GM21723 (cell line): ENCODE measurements at regions not wholly inside any gene's neighbourhood (a gene's known extent, or its start where the extent isn't known, plus 50 kb on each side); places are given as distances from the start of the nearest gene placed in this dataset.
A peak's percentile ranks its signal among the peaks of the same experiment; 100 is the strongest.
"Not testable (repeated sequence)": the region's sequence is repeated elsewhere in the genome, so short reads cannot be mapped to it uniquely, and the experiment has no call there.

Source experiments
- ATAC-seq: cut with Tn5 transposase; IDR thresholded peaks from one replicate; pipeline ENCODE4 v1.9.1; 2021; ENCODE audit warnings: mild to moderate bottlenecking, moderate library complexity; ENCODE audit not compliant: unreplicated experiment

GRCh38 chr13:54004026-54004699, 975.5 kb downstream of the OLFM4 start:
- no peak for ATAC-seq

- no peak for ATAC-seq
Measured at GRCh38 chr13:54016542-54016941, 987.9 kb downstream of the OLFM4 start.

DNA sequence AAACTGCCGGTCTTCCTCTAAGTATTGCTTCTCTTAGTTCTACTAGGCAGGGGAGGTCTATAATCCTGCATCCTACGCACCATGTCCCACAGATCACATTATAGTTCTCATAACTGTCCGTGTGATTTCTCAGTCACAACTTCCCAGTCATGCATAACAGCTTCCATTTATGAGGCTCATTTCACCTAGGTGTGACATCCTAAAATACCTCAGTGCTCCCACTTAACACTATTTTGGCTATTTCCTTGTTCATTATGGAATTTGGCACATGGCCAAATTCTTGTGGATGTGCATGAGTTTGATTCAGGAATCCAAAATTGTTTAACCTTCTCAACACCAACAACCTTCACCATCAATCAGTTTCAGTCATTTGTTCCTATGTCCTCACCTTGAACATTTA, 989.9 kb downstream of the OLFM4 start:
- no peak for ATAC-seq

GRCh38 chr13:54029226-54029625, 1000.6 kb downstream of the OLFM4 start:
- peak; percentile 99 for ATAC-seq

GRCh38 chr13:54029720-54030119, 1001.1 kb downstream of the OLFM4 start:
- no peak for ATAC-seq

DNA sequence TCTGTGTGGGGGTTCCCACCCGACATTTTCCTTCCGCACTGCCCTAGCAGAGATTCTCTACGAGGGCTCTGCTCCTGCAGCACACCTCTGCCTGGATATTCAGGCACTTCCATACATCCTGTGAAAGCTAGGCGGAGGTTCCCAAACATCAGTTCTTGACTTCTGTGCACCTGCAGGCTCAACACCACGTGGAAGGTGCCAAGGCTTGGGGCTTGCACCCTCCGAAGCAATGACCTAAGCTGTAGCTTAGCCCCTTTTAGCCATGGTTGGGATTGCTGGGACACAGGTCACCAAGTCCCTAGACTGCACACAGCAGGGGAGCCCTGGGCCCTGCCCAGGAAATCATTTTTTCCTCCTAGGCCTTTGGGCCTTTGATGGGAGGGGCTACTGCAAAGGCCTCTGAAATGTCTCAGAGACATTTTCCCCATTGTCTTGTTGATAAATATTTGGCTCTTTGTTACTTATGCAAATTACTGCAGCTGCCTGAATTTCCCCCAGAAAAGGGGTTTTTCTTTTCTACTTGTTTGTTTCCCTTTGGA, 1004.8 kb downstream of the OLFM4 start:
- no peak for ATAC-seq

GRCh38 chr13:54034047-54034446, 1005.4 kb downstream of the OLFM4 start:
- no peak for ATAC-seq

DNA sequence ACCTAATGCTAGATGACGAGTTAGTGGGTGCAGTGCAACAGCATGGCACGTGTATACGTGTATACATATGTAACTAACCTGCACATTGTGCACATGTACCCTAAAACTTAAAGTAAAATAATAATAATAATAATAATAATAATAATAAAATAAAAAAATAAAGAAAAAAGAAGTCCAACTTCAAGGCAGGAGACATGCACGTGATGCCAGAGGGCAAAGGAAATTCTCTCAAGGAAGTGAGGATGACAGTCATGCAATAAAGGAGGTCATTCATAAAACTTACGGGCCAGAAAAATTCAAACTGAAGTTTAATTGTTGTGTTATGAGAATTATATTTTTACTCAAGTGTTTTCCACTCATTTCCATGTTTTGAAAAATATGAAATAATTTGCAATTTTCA, 1028.8 kb downstream of the OLFM4 start:
- ATAC-seq: not testable (repeated sequence)

DNA sequence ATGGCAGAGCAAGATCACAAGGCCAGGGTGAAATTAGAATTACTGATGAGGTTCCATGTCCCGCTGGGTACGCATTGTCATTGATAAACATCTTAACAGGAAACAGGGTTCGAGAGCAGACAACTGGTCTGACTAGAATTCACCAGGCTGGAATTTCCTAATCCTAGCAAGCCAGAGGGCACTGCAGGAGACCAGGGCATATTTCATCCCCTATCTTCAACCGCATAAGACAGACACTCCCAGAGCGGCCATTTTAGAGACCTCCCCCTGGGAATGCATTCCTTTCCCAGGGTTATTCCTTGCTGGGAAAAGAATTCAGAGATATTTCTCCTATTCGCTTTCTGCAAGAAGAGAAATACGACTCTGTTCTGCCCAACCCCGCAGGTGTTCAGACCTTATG, 1041.3 kb downstream of the OLFM4 start:
- ATAC-seq: not testable (repeated sequence)

GRCh38 chr13:54077569-54077968, 1049.0 kb downstream of the OLFM4 start:
- no peak for ATAC-seq

DNA sequence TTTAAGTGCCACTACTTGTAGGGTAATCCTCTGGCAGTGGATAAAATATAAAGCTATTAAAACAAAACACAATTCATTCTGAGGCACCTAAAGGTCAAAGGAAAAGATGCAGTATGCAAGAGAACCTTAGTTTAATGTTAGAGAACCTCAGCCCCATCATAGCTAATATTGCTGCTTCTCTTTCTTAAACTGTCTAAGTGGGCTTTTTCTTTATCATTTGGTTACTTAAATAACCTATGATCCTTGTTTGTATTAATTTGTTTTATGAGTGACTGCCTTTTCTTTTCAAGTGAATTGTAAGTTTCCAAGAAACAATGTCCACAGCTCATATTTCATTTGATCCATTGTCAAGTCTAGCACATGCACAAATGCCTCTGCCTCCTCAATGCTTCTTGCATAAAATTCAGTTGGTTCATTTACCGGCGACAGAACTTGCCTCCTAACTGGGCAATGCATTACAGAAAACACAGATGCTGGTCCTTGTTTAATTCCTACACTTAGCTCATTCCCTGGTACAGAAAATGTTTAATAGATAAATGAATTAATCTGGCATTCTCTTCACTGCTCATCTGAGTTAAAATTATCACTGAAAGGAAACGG, 1049.8 kb downstream of the OLFM4 start:
- no peak for ATAC-seq

DNA sequence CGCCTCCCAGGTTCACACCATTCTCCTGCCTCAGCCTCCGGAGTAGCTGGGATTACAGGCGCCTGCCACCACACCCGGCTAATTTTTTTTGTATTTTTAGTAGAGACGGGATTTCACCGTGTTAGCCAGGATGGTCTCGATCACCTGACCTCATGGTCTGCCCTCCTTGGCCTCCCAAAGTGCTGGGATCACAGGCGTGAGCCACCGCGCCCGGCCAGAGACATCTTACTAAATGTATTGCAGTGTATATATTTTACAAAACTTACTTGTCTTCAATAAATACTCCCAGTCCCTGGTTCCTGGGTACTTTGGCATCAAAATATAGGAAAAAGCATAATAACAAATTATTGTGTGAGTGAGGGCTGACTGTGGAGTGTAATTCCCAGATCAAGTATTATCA, 1053.7 kb downstream of the OLFM4 start:
- not testable (repeated sequence) for ATAC-seq

DNA sequence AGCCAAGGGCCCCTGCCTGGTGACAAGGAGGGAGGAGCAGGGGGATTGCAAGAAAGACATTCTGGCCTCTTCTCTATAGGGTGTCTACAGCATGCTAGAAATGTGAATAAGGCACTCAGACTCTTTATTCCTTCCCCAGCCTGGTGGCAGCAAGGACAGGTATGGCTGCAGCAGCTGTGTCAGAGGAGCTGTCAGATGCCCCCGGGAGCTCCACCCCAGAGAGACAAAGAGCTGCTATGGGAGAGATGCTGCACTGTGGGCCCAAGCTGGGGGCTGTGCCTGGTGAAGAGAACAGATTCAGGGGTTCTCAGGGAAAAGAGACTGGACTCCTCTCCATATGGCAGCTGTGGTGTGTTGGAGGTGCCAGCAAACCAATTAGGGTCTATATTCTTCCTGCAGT, 1063.3 kb downstream of the OLFM4 start:
- no peak for ATAC-seq

GRCh38 chr13:54092686-54093085, 1064.1 kb downstream of the OLFM4 start:
- ATAC-seq: no peak

GRCh38 chr13:54110597-54110996, 1082.0 kb downstream of the OLFM4 start:
- ATAC-seq: no peak

DNA sequence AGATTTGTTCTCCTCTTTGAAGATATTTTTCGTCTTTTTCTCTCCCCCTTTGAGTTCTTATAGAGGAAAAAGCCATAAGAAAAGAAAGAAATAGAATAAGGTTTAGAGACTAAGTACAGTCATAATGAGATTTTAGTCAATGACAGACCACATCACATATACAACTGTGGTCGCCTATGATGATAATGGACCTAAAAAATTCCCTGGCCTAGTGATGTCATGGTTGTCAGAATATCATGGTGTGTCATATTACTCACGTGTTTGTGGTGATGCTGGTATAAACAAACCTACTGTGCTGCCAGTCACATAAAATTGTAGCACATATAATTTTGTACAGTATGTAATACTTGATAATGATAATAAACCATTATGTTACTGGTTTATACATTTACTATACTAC, 1096.1 kb downstream of the OLFM4 start:
- ATAC-seq: no peak

- ATAC-seq: not testable (repeated sequence)
Measured at GRCh38 chr13:54130931-54131330, 1102.3 kb downstream of the OLFM4 start.

DNA sequence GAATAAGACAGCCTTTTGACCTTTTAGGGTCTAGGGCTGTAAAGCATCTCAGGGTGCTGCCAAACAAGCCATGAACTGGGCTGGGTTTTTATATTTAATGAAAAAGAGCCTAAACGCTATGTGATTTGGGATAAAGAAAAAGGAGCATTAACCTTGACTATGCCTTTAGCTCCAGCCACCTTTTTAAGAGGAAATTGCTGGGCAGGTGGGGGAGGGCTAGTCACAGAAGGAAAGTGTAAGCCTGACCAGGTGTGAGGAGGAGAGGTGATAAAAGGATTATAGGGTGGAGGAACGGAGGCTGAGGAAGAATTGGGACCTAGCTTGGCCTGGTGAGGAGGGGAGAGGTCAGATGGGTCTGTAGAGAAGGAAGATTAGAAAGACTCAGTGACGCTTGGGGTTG, 1102.8 kb downstream of the OLFM4 start:
- not testable (repeated sequence) for ATAC-seq

GRCh38 chr13:54132127-54132526, 1103.5 kb downstream of the OLFM4 start:
- not testable (repeated sequence) for ATAC-seq

GRCh38 chr13:54132720-54133119, 1104.1 kb downstream of the OLFM4 start:
- not testable (repeated sequence) for ATAC-seq

GRCh38 chr13:54133746-54134145, 1105.1 kb downstream of the OLFM4 start:
- ATAC-seq: no peak

- no peak for ATAC-seq
Measured at GRCh38 chr13:54144828-54145227, 1116.2 kb downstream of the OLFM4 start.
